ENCODE measurements at regions not wholly inside any gene's neighbourhood (a gene's known extent, or its start where the extent isn't known, plus 50 kb on each side); places are given as distances from the start of the nearest gene placed in this dataset.
"Not testable (repeated sequence)": the region's sequence is repeated elsewhere in the genome, so short reads cannot be mapped to it uniquely, and the experiment has no call there.

DNA sequence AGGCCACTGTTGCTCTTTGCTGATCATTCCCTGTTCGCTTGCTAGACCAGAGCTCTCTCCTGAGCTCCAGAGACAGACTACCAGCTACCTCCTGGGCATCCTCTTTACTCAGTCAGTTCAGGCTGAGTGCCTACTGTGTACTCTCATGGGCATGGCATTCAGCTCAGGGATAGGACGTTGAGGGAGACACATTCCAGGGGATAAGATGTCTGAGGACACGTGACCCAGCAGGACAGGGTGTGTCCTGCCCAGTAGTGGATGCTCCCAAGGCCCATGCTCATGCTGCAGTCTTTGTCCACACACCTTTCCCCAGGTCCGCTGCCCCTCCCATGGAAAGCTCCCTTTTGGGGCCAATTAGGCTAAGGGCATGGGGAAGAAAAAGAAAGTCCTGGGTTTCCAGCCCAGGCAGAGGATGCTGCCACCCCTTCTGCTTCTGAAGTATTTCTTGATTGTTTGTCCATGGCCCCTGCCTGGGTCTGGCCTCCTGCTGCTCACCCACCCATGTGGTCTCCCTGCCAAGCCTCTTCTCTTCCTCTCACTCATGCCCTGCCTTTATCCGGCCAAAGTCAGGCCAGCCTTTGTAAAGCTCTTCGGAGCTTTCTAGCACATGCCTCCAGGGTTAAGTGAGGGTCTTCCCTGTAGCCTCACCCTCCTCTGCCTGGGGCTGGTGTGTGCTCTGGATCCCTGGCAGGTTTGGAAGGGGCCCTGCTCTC, 60.5 kb upstream of the PITX1 start:
- peak; percentile 34 for DNase-seq (ENCODE audit: low spot score)

DNA sequence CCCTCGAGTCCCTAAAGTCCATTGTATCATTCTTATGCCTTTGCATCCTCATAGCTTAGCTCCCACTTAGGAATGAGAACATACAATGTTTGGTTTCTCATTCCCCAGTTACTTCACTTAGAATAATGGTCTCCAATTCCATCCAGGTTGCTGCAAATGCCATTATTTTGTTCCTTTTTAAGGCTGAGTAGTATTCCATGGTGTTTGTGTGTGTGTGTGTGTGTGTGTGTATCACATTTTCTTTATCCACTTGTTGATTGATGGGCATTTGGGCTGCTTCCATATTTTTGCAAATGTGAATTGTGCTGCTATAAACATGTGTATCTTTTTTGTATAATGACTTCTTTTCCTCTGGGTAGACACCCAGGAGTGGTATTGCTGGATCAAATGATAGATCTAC, 59.5 kb upstream of the PITX1 start:
- DNase-seq (ENCODE audit: low spot score): not testable (repeated sequence)

DNA sequence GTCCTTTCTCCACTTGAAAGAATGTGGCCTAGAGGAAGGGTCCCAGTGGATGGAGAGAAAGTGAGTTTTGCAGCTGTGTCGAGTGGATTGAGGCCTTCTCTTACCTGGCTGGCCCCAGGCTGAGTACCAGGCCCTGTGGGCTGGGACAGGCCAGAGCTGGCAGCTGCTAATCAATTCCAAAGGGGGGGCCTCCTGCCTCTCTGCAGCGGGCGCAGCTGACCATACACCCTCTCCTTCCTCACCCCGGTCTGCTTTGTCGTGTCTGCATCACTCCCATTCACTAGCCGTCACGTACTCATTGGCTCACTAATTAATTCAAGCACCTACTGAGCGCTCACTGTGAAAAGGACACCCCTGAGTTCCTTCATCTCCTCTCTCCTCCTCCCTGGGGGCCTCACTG, 58.4 kb upstream of the PITX1 start:
- peak; percentile 9 for DNase-seq (ENCODE audit: low spot score)

DNA sequence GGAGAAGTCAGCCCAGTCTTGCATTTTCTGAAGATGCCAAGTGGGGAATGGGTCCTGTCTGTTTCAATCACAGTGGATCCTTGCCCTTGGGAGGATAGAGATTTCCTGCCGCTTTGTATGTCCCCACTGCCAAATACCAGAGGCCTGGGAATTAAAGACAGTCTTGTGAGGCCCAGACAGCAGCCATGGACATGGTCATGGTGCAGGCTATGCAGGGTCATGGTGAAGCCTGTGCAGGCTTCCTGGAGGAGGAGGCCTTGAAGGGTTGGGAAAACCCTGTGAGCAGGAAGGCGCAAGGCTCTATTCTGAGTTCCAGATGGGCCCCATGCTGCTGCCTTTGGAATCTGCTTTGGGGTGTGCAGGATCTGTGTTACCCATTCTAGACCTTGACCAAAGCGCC, 57.3 kb upstream of the PITX1 start:
- DNase-seq (ENCODE audit: low spot score): peak; percentile 44

DNA sequence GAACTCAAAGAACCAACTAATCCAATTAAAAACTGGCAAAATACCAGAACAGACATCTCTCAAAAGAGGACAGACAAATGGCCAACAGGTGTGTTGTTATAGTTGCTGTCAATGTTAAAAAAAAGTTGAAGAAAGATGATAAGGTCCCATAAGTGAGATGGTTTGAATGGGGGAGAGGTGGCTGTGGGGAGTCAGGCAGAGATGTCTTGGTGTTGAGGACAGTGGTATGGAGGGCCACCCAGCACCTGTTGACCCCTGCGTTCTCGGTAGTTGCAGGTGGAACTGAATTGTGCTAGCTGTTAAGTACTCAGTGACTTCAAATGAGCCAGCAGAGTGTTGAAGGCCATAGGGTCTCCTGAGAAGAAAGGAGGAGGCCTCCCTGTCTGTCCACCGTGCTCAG, 55.9 kb upstream of the PITX1 start:
- DNase-seq (ENCODE audit: low spot score): peak; percentile 18

DNA sequence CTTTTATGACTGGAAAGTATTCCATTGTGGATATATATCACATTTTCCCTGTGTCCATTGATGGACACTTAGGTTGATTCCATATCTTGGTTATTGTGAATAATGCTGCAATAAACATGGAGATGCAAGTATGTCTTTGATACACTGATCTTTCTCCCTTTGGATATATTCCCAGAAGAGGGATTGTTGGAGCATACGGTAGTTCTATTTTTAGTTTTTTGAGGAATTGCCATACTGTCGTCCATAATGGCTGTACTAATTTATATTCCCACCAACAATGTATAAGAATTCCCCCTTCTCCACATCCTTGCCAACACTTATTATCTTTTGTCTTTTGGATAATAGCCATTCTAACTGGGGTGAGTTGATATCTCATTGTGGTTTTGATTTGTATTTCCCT, 54.9 kb upstream of the PITX1 start:
- no peak for DNase-seq (ENCODE audit: low spot score)

DNA sequence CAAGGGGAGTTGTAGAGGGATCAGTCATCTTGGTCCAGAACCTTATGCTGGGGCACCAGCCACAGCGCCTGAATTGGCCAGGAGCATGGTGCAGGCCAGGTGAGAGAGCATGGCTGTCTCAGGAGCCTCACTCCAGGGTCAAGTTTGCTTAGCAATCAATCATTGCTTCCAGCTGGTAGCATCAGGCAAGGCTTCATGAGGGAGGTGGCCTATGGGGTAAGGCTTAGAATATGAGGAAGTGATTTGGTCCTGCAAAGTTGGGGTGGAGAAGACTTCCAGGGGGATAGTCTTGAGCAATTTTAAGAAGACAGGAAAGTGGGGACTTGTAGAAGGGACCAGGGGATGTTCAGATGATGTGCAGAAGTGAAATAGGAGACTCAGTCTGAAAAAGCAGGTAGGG, 53.9 kb upstream of the PITX1 start:
- DNase-seq (ENCODE audit: low spot score): peak; percentile 9

DNA sequence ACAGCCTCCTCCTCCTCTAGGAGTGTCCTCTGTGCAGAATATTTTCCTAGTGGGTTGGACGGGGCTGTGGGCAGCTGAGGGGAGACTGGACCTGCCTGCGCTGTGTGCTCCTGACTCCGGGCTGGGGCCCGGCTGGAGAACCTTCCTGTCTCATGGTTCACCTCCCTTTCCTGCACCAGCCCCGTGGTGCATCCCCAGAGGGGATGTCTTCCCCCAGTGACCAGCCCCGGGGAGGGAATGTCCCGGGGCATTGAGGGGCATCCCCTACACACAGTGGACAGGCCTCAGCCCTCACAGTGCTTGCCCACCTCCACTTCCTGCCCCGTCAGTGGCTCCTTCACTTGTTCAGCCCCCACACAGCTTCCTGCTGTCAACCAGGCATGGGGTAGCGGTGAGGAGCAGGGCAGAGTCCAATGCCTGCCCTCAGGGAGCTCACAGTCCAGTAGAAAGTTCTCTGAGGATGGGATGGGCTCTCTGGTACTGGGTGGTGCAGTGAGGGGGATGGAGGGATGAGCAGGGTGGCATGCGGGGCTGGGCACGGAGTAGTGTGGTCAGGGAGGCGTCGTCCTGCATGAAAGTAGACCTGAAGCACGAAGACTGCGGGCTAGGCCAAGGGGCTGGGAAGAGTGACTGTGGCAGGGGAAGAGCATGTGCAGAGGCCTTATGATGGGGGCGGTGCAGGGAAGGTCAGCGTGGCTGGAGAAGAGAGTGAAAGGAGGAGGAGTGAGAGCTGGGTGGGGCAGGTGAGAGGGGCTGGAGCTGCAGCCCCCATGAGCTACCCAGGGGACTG, 52.1 kb upstream of the PITX1 start:
- peak; percentile 56 for DNase-seq (ENCODE audit: low spot score)

DNA sequence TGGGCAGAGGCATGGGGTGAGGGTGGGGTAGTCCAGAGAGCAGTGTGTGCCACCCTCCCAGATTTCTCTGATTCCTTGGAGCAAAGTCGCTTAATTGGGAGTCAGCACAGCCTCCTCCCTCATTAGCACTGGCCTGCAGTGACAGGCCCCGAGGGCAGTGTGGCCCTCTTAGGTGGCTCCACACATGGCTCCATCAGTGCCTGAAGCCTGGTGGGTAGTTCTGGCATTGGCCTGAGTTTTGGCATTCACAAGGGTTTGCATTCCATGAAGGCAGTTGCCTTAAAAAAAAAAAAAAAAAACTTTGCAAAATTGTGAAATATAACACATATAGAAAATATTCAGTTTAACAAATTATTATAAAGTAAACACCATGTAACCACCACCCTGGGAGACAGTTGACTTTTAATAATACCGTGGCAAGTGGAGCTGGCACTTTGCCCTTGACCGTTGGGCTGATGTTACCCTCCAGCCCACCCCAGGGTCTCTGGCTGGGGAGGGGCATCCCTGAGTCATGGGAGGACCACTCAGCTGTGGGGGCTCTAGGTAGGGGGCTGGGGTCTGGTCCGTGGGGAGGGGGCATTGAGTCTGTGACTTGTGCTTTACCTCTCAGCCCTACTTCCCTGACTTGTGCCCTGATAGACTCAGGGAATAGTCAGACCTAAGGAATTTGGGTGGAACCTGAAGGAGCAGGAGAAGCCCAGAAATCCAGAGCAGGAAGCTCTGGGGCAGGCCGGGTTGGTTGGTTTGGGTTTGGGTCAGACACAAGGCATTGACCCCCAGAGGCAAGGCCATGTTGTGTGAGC, 51.3 kb upstream of the PITX1 start:
- DNase-seq (ENCODE audit: low spot score): peak; percentile 30
